ENCODE measurements at regions not wholly inside any gene's neighbourhood (a gene's known extent, or its start where the extent isn't known, plus 50 kb on each side); places are given as distances from the start of the nearest gene placed in this dataset.

- Histone ChIP-seq H3F3A (replicated peaks; ENCODE audit: low read depth) (no peaks in the 10 kb centered on the region), H3K4me3 (no peak overlapping the region), H3K27me3 (ENCODE audit: insufficient read depth) (no peaks in the 10 kb centered on the region), H3K9me2 (ENCODE audit: insufficient read depth) (no peaks in the 10 kb centered on the region), H3K79me2 (replicated peaks; ENCODE audit: insufficient read depth) (no peaks in the 10 kb centered on the region), H4K20me1 (replicated peaks; ENCODE audit: insufficient read depth) (no peaks in the 10 kb centered on the region), H3K27ac (ENCODE audit: low read depth) (no peak overlapping the region), H3K4me1 (ENCODE audit: insufficient read depth) (no peaks in the 10 kb centered on the region), H2AFZ (no peak overlapping the region), H3K36me3 (ENCODE audit: insufficient read depth) (no peaks in the 10 kb centered on the region), H3K4me2 (no peak overlapping the region)
- no peaks in the 10 kb centered on the region for H3K9me3 Mint-ChIP-seq
- no peaks in the 10 kb centered on the region; the same call in 2 of the 3 replicates for H3K36me3 Mint-ChIP-seq (ENCODE audit: low read depth)
- DNase-seq (ENCODE audit: low spot score) (no peak), ATAC-seq (no peak)
- peak overlapping the region; percentile 75; the same call in 1 of the 2 replicates for H3K27ac Mint-ChIP-seq
- H3K4me1 Mint-ChIP-seq = 0 out of 3 replicates have a peak, but pooled peaks cover 3% of the 10 kb centered on the region
- H3K27me3 Mint-ChIP-seq (ENCODE audit: insufficient read depth, low read depth, poor library complexity) = no peaks in the 10 kb centered on the region
- H3K4me3 Mint-ChIP-seq = no peak overlapping the region
- no peak for TF ChIP-seq ZNF331 (CRISPR knock-in tag; IDR thresholded peaks at IDR 0.05; ENCODE audit: low read depth)
- TF ChIP-seq POLR2AphosphoS5 (IDR thresholded peaks at IDR 0.05; ENCODE audit: low read depth) = no peak
- TF ChIP-seq STAT1 (IDR thresholded peaks at IDR 0.05; ENCODE audit: unreplicated experiment) = no peak
- TF ChIP-seq, protein P1, sequence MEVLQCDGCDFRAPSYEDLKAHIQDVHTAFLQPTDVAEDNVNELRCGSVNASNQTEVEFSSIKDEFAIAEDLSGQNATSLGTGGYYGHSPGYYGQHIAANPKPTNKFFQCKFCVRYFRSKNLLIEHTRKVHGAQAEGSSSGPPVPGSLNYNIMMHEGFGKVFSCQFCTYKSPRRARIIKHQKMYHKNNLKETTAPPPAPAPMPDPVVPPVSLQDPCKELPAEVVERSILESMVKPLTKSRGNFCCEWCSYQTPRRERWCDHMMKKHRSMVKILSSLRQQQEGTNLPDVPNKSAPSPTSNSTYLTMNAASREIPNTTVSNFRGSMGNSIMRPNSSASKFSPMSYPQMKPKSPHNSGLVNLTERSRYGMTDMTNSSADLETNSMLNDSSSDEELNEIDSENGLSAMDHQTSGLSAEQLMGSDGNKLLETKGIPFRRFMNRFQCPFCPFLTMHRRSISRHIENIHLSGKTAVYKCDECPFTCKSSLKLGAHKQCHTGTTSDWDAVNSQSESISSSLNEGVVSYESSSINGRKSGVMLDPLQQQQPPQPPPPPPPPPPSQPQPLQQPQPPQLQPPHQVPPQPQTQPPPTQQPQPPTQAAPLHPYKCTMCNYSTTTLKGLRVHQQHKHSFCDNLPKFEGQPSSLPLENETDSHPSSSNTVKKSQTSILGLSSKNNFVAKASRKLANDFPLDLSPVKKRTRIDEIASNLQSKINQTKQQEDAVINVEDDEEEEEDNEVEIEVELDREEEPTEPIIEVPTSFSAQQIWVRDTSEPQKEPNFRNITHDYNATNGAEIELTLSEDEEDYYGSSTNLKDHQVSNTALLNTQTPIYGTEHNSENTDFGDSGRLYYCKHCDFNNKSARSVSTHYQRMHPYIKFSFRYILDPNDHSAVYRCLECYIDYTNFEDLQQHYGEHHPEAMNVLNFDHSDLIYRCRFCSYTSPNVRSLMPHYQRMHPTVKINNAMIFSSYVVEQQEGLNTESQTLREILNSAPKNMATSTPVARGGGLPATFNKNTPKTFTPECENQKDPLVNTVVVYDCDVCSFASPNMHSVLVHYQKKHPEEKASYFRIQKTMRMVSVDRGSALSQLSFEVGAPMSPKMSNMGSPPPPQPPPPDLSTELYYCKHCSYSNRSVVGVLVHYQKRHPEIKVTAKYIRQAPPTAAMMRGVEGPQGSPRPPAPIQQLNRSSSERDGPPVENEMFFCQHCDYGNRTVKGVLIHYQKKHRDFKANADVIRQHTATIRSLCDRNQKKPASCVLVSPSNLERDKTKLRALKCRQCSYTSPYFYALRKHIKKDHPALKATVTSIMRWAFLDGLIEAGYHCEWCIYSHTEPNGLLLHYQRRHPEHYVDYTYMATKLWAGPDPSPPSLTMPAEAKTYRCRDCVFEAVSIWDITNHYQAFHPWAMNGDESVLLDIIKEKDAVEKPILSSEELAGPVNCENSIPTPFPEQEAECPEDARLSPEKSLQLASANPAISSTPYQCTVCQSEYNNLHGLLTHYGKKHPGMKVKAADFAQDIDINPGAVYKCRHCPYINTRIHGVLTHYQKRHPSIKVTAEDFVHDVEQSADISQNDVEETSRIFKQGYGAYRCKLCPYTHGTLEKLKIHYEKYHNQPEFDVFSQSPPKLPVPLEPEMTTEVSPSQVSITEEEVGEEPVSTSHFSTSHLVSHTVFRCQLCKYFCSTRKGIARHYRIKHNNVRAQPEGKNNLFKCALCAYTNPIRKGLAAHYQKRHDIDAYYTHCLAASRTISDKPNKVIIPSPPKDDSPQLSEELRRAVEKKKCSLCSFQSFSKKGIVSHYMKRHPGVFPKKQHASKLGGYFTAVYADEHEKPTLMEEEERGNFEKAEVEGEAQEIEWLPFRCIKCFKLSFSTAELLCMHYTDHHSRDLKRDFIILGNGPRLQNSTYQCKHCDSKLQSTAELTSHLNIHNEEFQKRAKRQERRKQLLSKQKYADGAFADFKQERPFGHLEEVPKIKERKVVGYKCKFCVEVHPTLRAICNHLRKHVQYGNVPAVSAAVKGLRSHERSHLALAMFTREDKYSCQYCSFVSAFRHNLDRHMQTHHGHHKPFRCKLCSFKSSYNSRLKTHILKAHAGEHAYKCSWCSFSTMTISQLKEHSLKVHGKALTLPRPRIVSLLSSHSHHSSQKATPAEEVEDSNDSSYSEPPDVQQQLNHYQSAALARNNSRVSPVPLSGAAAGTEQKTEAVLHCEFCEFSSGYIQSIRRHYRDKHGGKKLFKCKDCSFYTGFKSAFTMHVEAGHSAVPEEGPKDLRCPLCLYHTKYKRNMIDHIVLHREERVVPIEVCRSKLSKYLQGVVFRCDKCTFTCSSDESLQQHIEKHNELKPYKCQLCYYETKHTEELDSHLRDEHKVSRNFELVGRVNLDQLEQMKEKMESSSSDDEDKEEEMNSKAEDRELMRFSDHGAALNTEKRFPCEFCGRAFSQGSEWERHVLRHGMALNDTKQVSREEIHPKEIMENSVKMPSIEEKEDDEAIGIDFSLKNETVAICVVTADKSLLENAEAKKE (CRISPR knock-in tag; IDR thresholded peaks at IDR 0.05) = no peak
- TF ChIP-seq CREB1 (CRISPR knock-in tag; IDR thresholded peaks at IDR 0.05; ENCODE audit: low read depth) = no peak
These were observed 1184.5 kb downstream of the BRD1 start for GRCh38 chr22:48643066-48643731.

DNA sequence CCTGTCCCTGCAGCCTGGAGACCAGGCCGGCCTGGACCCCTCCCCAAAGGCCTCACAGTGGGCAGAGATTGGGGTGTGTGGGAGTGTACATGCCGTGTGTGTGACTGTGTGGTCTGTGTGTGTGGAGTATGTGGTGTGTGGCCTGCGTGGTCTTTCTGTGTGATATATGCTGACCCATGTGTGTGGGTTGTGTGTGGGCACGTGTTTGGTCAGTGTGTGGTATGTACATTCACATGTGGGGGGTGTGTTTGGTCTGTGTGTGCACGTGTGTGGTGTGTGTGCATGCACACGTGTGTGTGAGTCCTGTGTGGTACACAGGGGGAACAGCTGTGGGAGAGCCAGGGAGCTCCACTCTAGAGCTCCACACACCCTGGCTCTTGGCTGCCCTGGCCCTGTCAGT lies 1185.1 kb downstream of the BRD1 start:
- Mint-ChIP-seq H3K4me1 (0 out of 3 replicates have a peak, but pooled peaks cover 3% of the 10 kb centered on the region), H3K9me3 (no peaks in the 10 kb centered on the region), H3K27me3 (ENCODE audit: insufficient read depth, low read depth, poor library complexity) (no peaks in the 10 kb centered on the region), H3K27ac (0 out of 2 replicates have a peak overlapping the region, but pooled peaks have one; percentile 27), H3K4me3 (no peak overlapping the region), H3K36me3 (ENCODE audit: low read depth) (no peaks in the 10 kb centered on the region; the same call in 2 of the 3 replicates)
- Histone ChIP-seq H3K9me2 (ENCODE audit: insufficient read depth) (no peaks in the 10 kb centered on the region), H2AFZ (no peak overlapping the region), H3K36me3 (ENCODE audit: insufficient read depth) (no peaks in the 10 kb centered on the region), H3K4me2 (no peak overlapping the region), H3F3A (replicated peaks; ENCODE audit: low read depth) (no peaks in the 10 kb centered on the region), H4K20me1 (replicated peaks; ENCODE audit: insufficient read depth) (no peaks in the 10 kb centered on the region), H3K27ac (ENCODE audit: low read depth) (no peak overlapping the region), H3K79me2 (replicated peaks; ENCODE audit: insufficient read depth) (no peaks in the 10 kb centered on the region), H3K4me3 (no peak overlapping the region), H3K4me1 (ENCODE audit: insufficient read depth) (no peaks in the 10 kb centered on the region), H3K27me3 (ENCODE audit: insufficient read depth) (no peaks in the 10 kb centered on the region)
- ATAC-seq = no peak
- DNase-seq (ENCODE audit: low spot score) = no peak
- TF ChIP-seq NANOG (IDR thresholded peaks at IDR 0.05; ENCODE audit: borderline replicate concordance) = no peak
- no peak for TF ChIP-seq CREB1 (CRISPR knock-in tag; IDR thresholded peaks at IDR 0.05; ENCODE audit: low read depth)
- TF ChIP-seq EZH2 (IDR thresholded peaks at IDR 0.05; ENCODE audit: low read depth, unreplicated experiment) = no peak
- no peak for TF ChIP-seq REST (IDR thresholded peaks at IDR 0.05; ENCODE audit: unreplicated experiment)
- no peak for TF ChIP-seq ZNF331 (CRISPR knock-in tag; IDR thresholded peaks at IDR 0.05; ENCODE audit: low read depth)
- no peak for TF ChIP-seq ZNF114 (CRISPR knock-in tag; IDR thresholded peaks at IDR 0.05)
- TF ChIP-seq JUNB (IDR thresholded peaks at IDR 0.05; ENCODE audit: unreplicated experiment) = no peak
- TF ChIP-seq ETS1 (IDR thresholded peaks at IDR 0.05) = no peak

Measured in GM23338 (cell line).